BE2C (cell line): ENCODE measurements at regions not wholly inside any gene's neighbourhood (a gene's known extent, or its start where the extent isn't known, plus 50 kb on each side); places are given as distances from the start of the nearest gene placed in this dataset.

Experiments used
- DNase-seq: peaks from one replicate; pipeline ENCODE4 v3.0.0-alpha.2; 2020
- H3K27me3 ChIP-seq: fragments of 250-450 bp; sonication (Bioruptor Pico); 2 replicates; pipeline ENCODE4 v1.5.1; 2020; ENCODE audit warnings: mild to moderate bottlenecking
- H3K36me3 ChIP-seq: fragments of 250-450 bp; sonication (Bioruptor Pico); 2 replicates; pipeline ENCODE4 v1.5.1; 2020; ENCODE audit warnings: mild to moderate bottlenecking
- H3K4me1 ChIP-seq: fragments of 250-450 bp; sonication (Bioruptor Pico); 2 replicates; pipeline ENCODE4 v1.5.1; 2020
- H3K4me3 ChIP-seq: 2 replicates; pipeline ENCODE4 v1.5.1; 2011; ENCODE audit warnings: low read depth, low read length
- H3K9me3 ChIP-seq: fragments of 250-450 bp; sonication (Bioruptor Pico); 2 replicates; pipeline ENCODE4 v1.5.1; 2020
- CTCF ChIP-seq: IDR thresholded peaks from 2 replicates; pipeline ENCODE4 v1.5.1; 2012; ENCODE audit warnings: mild to moderate bottlenecking, low read depth, low read length

- no peak overlapping the region for H3K4me3 ChIP-seq
- no peaks in the 10 kb centered on the region for H3K27me3 ChIP-seq
- no peaks in the 10 kb centered on the region for H3K9me3 ChIP-seq
- no peaks in the 10 kb centered on the region for H3K36me3 ChIP-seq
- H3K4me1 ChIP-seq: no peaks in the 10 kb centered on the region
- no peak for DNase-seq
- TF ChIP-seq CTCF: no peak
These were observed 158.2 kb downstream of the TFAP2B start for GRCh38 chr6:50976907-50977306.

DNA sequence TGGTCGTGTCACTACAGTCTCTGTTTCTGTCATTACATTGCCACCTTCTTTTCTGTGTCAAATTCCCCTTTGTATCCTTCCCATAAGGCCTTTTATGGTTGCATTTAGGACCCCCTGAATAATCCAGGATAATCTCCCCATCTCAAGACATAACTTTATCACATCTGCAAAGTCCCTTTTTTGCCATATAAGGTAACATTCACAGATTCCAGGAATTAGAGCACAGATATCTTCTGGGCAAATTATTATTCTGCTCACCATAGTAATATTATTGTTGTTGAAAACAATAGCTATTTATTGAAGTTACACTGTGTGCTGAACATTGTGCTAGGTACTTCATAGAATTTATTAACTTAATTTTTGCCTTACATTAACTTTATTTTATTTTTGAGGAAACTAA lies 159.1 kb downstream of the TFAP2B start:
- Histone ChIP-seq H3K27me3 (no peaks in the 10 kb centered on the region), H3K4me3 (no peak overlapping the region), H3K9me3 (no peaks in the 10 kb centered on the region), H3K36me3 (no peaks in the 10 kb centered on the region), H3K4me1 (no peaks in the 10 kb centered on the region)
- no peak for DNase-seq
- TF ChIP-seq CTCF: no peak

GRCh38 chr6:50978380-50979170 lies 159.9 kb downstream of the TFAP2B start:
- no peaks in the 10 kb centered on the region for H3K9me3 ChIP-seq
- H3K36me3 ChIP-seq: no peaks in the 10 kb centered on the region
- no peak overlapping the region for H3K4me3 ChIP-seq
- no peak for DNase-seq
- H3K27me3 ChIP-seq: no peaks in the 10 kb centered on the region
- TF ChIP-seq CTCF: no peak
- H3K4me1 ChIP-seq: no peaks in the 10 kb centered on the region; the same call in 1 of the 2 replicates

GRCh38 chr6:50979171-50979525 lies 160.5 kb downstream of the TFAP2B start:
- no peaks in the 10 kb centered on the region for H3K36me3 ChIP-seq
- no peaks in the 10 kb centered on the region; the same call in 1 of the 2 replicates for H3K4me1 ChIP-seq
- DNase-seq: no peak
- no peaks in the 10 kb centered on the region for H3K27me3 ChIP-seq
- no peaks in the 10 kb centered on the region for H3K9me3 ChIP-seq
- no peak overlapping the region for H3K4me3 ChIP-seq
- TF ChIP-seq CTCF: no peak

GRCh38 chr6:50984135-50984534 lies 165.5 kb downstream of the TFAP2B start:
- TF ChIP-seq CTCF: no peak
- Histone ChIP-seq H3K36me3 (no peaks in the 10 kb centered on the region), H3K27me3 (no peaks in the 10 kb centered on the region), H3K4me1 (no peaks in the 10 kb centered on the region; the same call in 1 of the 2 replicates), H3K4me3 (no peak overlapping the region), H3K9me3 (no peaks in the 10 kb centered on the region)
- no peak for DNase-seq

GRCh38 chr6:50986319-50986718 lies 167.6 kb downstream of the TFAP2B start:
- Histone ChIP-seq H3K4me3 (no peak overlapping the region), H3K9me3 (no peaks in the 10 kb centered on the region), H3K4me1 (no peaks in the 10 kb centered on the region; the same call in 1 of the 2 replicates), H3K36me3 (no peaks in the 10 kb centered on the region), H3K27me3 (no peaks in the 10 kb centered on the region)
- no peak for DNase-seq
- TF ChIP-seq CTCF: no peak
